ENCODE measurements at regions not wholly inside any gene's neighbourhood (a gene's known extent, or its start where the extent isn't known, plus 50 kb on each side); places are given as distances from the start of the nearest gene placed in this dataset.

- no peaks in the 10 kb centered on the region for H3K9me3 ChIP-seq
- no peak overlapping the region for H3K27ac ChIP-seq (ENCODE audit: low read depth in 2 of 2, low read length in 1 of 2)
- H4K20me1 ChIP-seq (ENCODE audit: insufficient read depth): no peaks in the 10 kb centered on the region
- POLR2A ChIA-PET: no interaction called here
- no peaks in the 10 kb centered on the region for H3K79me2 ChIP-seq (ENCODE audit: insufficient read depth)
- no peak for TF ChIP-seq FOSL2 (IDR thresholded peaks at IDR 0.05; ENCODE audit: borderline replicate concordance, low read depth)
- TF ChIP-seq YY1 (IDR thresholded peaks at IDR 0.05; ENCODE audit: low read depth): no peak
- TF ChIP-seq RCOR1 (IDR thresholded peaks at IDR 0.05; ENCODE audit: low read length): no peak
- TF ChIP-seq REST (IDR thresholded peaks at IDR 0.05; ENCODE audit: low read depth, low read length): no peak
- TF ChIP-seq NRF1 (IDR thresholded peaks at IDR 0.05; ENCODE audit: low read depth, low read length): no peak
- no peak for TF ChIP-seq MXI1 (IDR thresholded peaks at IDR 0.05; ENCODE audit: low read depth, low read length)
- TF ChIP-seq EP300 (IDR thresholded peaks at IDR 0.05; ENCODE audit: borderline replicate concordance in 1 of 2, low read depth in 1 of 2, low read length in 1 of 2): no peak
- no peak for TF ChIP-seq RFX5 (IDR thresholded peaks at IDR 0.05; ENCODE audit: low read length)
- TF ChIP-seq CTCF (IDR thresholded peaks at IDR 0.05): no peak
- no peak for TF ChIP-seq FOXJ3 (CRISPR knock-in tag; IDR thresholded peaks at IDR 0.05)
- TF ChIP-seq TCF12 (IDR thresholded peaks at IDR 0.05): no peak
- TF ChIP-seq PBX3 (IDR thresholded peaks at IDR 0.05): no peak
- TF ChIP-seq ELF1 (IDR thresholded peaks at IDR 0.05): no peak
- TF ChIP-seq RAD21 (IDR thresholded peaks at IDR 0.05; ENCODE audit: low read length): no peak
- TF ChIP-seq JUND (IDR thresholded peaks at IDR 0.05): no peak
- TF ChIP-seq IRF3 (IDR thresholded peaks at IDR 0.05; ENCODE audit: low read depth, low read length): no peak
- TF ChIP-seq ZBTB33 (IDR thresholded peaks at IDR 0.05; ENCODE audit: borderline replicate concordance, low read depth): no peak
- DNase-seq: no peak
- no peak overlapping the region for H3K9ac ChIP-seq
- no peak overlapping the region for H3K4me2 ChIP-seq
- no peak overlapping the region for H3K4me3 ChIP-seq (ENCODE audit: low read depth in 2 of 2, low read length in 1 of 2)
- WGBS (ENCODE audit: low lambda C conversion rate): 48% methylated on average over 11 of the region's 19 CpGs
- no peaks in the 10 kb centered on the region for H3K9me2 ChIP-seq
- CTCF ChIA-PET: interaction anchor here (5.1 kb wide), 1 partner anchor 331 kb away, joined by 92 read pairs; no protein-coding TSS in a partner anchor
- H3K36me3 ChIP-seq (replicated peaks in 1 of 2; ENCODE audit: control insufficient read depth in 1 of 2, insufficient read depth in 2 of 2, low read length in 1 of 2): no peaks in the 10 kb centered on the region
- peaks cover 0 to 4% of the 10 kb centered on the region in 2 experiments; a peak in 1 of 4 replicates for H3K4me1 ChIP-seq (ENCODE audit: control insufficient read depth in 1 of 2, insufficient read depth in 2 of 2, low read depth in 1 of 2, low read length in 1 of 2)
- no peaks in the 10 kb centered on the region for H3K27me3 ChIP-seq (ENCODE audit: insufficient read depth)
- H2AFZ ChIP-seq (ENCODE audit: low read depth): no peak overlapping the region
- no peaks in the 10 kb centered on the region for H3F3A ChIP-seq (replicated peaks; ENCODE audit: insufficient read depth)
Measured at GRCh38 chr5:179497636-179498340, 52.6 kb upstream of the RUFY1 start.

All from SK-N-SH (cell line).